ENCODE measurements at regions not wholly inside any gene's neighbourhood (a gene's known extent, or its start where the extent isn't known, plus 50 kb on each side); places are given as distances from the start of the nearest gene placed in this dataset.

GRCh38 chr1:88074661-88075060 is 609.4 kb upstream of the PKN2 start:
- no peak overlapping the region for H3K4me3 ChIP-seq (ENCODE audit: low read depth, low read length)
- no peak for DNase-seq (ENCODE audit: low read depth)
- no peak for TF ChIP-seq CTCF (IDR thresholded peaks at IDR 0.05; ENCODE audit: insufficient read depth, low read length)

- no peak for TF ChIP-seq CTCF (IDR thresholded peaks at IDR 0.05; ENCODE audit: insufficient read depth, low read length)
- H3K4me3 ChIP-seq (ENCODE audit: low read depth, low read length): no peak overlapping the region
- no peak for DNase-seq (ENCODE audit: low read depth)
Measured at GRCh38 chr1:88075813-88076212, 608.3 kb upstream of the PKN2 start.

- peak; percentile 3 for DNase-seq (ENCODE audit: low read depth)
- H3K4me3 ChIP-seq (ENCODE audit: low read depth, low read length): no peak overlapping the region
- TF ChIP-seq CTCF (IDR thresholded peaks at IDR 0.05; ENCODE audit: insufficient read depth, low read length): peak; percentile 48
Measured at GRCh38 chr1:88079036-88079435, 605.0 kb upstream of the PKN2 start.

- no peak for TF ChIP-seq CTCF (IDR thresholded peaks at IDR 0.05; ENCODE audit: insufficient read depth, low read length)
- H3K4me3 ChIP-seq (ENCODE audit: low read depth, low read length): no peak overlapping the region
- DNase-seq (ENCODE audit: low read depth): no peak
Measured at GRCh38 chr1:88080875-88081274, 603.2 kb upstream of the PKN2 start.

GRCh38 chr1:88088481-88088880 is 595.6 kb upstream of the PKN2 start:
- no peak for TF ChIP-seq CTCF (IDR thresholded peaks at IDR 0.05; ENCODE audit: insufficient read depth, low read length)
- no peak for DNase-seq (ENCODE audit: low read depth)
- H3K4me3 ChIP-seq (ENCODE audit: low read depth, low read length): no peak overlapping the region

GRCh38 chr1:88089961-88090360 is 594.1 kb upstream of the PKN2 start:
- DNase-seq (ENCODE audit: low read depth): no peak
- no peak overlapping the region for H3K4me3 ChIP-seq (ENCODE audit: low read depth, low read length)
- no peak for TF ChIP-seq CTCF (IDR thresholded peaks at IDR 0.05; ENCODE audit: insufficient read depth, low read length)

GRCh38 chr1:88098881-88099280 is 585.2 kb upstream of the PKN2 start:
- no peak for DNase-seq (ENCODE audit: low read depth)
- no peak for TF ChIP-seq CTCF (IDR thresholded peaks at IDR 0.05; ENCODE audit: insufficient read depth, low read length)
- H3K4me3 ChIP-seq (ENCODE audit: low read depth, low read length): no peak overlapping the region
